ENCODE measurements at regions not wholly inside any gene's neighbourhood (a gene's known extent, or its start where the extent isn't known, plus 50 kb on each side); places are given as distances from the start of the nearest gene placed in this dataset.
"Not testable (repeated sequence)": the region's sequence is repeated elsewhere in the genome, so short reads cannot be mapped to it uniquely, and the experiment has no call there.

DNA sequence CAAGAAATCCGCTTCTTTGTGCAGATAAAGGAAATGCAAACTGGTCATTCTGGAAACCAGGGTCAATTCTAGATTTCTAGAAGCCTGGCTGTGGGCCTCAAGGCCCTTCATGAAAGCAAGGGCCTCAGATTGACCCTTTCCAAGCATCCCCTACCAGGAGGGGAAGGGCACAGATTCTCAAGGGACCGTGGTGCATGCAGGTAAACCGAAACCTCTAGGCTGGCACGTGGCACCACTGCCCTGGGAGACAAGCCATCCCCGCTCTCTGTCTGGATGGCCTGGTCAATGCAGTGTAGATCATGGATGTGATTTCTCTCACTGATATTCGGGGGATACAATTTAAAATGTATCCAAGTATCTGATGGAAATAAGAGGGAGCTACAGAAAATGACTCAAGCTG, 69.4 kb downstream of the TOMM20 start:
- DNase-seq, result no peak

DNA sequence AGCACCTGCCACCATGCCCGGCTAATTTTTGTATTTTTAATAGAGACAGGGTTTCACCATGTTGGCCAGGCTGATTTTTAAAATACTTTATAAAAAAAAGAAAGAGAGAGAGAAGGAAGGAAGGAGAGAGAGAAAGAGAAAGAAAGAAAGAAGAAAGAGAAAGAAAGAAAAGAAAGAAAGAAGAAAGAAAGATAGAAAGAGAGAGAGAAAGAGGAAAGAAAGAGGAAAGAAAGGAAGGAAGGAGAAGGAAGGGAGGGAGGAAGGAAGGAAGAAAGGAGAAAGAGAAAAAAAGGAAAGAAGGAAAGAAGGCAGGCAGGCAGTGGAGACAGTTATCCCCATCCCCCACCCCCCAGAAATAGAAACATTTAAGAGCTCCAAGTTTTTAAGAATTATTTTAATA, 69.9 kb downstream of the TOMM20 start:
- DNase-seq, result no peak

DNA sequence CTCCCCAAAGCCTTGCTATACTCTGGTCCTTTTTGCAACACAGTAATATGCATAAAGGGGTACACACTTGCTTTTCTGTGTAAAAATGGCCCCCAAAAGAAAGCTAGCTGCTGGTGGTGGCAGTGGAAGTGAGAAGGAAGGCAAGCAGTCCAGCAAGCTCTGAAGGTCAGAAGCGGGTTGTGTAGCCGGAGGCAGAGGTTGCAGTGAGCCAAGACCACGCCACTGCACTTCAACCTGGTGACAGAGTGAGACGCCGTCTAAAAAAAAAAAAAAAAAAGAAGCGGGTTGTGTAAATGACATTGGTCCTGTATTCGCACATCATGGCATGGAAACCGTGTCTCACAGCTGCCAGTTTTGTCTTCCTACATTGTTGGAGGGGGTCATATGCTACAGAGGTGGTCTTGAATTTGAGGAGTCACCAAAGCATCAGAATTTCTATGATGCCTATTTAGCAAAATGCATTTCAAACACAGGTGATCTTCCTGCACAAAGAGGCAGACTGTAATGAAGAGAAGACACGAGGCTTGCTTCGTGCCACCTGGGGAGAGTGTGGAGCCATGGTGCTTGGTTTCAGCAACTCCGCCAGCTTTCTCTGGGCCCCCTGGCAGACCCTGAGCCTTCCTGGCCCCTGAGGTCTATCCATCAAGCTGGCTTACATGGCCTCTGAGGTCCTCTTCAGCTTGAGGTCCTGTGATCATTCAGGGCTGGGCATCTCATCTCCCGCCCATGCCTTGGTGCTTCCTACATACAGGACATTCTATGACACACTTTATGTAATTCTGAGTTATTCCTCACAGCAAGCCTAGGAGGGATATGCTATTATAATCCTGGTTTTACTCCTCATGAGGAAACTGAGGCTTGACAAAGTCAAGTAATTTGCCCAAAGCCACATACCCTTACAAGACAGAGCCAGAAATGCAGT, 71.0 kb downstream of the TOMM20 start:
- no peak for DNase-seq

DNA sequence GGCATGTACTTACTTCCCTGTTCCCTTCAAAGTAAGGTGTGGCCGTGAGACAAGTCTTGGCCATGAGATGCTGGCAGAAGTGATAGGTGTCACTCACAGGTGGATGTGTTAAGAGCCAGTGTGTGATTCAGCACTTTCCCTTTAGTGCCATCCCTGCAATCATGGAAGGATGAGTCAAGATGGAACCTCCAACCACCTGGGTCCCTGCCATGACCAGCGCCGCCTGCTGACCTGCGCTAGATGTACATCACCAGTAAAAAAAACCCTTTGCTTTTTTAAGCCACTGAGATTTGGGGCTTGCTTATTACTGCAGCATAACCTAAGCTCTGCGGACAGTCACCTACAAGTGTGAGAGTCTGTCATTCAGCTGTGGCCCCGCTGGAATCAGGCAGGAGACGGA, 71.7 kb downstream of the TOMM20 start:
- DNase-seq, result no peak

DNA sequence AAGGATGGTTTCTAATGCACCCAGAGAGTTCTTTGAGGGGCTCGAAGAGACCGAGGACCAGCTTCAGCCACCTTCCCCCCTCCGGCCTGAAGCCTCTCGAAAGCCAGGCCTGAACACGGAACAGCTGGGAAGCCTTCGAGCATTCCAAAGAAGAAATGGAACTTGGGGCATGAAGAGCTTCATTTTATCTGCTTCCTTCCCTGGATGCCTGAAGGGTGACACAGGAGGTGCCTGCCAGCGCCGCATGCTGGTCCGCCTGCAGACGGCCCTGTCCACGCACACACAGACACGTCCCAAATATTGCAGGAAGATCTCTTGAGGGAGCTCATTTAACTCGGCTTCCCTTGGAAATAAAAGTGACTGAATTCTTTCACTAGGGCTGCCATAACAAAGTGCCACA, 73.7 kb downstream of the TOMM20 start:
- no peak for DNase-seq

DNA sequence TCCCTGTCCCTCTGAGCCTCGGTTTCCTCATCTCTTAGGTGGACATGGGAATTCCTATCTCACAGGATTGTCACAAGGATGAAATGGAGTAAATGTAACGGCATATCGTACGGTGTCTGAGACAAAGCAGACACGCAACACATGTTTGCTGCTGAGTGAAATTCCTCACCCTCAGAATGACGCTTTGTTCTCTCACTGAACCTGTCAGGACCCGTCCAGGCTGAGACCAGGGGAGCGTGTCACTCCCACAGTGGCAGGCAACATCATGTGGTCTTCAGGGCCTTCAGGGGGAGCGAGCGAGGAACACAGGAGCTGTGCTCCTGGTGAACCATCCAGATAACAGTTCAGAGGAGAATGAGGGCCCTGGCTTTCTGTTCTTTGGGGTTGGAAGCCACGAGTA, 74.2 kb downstream of the TOMM20 start:
- no peak for DNase-seq

DNA sequence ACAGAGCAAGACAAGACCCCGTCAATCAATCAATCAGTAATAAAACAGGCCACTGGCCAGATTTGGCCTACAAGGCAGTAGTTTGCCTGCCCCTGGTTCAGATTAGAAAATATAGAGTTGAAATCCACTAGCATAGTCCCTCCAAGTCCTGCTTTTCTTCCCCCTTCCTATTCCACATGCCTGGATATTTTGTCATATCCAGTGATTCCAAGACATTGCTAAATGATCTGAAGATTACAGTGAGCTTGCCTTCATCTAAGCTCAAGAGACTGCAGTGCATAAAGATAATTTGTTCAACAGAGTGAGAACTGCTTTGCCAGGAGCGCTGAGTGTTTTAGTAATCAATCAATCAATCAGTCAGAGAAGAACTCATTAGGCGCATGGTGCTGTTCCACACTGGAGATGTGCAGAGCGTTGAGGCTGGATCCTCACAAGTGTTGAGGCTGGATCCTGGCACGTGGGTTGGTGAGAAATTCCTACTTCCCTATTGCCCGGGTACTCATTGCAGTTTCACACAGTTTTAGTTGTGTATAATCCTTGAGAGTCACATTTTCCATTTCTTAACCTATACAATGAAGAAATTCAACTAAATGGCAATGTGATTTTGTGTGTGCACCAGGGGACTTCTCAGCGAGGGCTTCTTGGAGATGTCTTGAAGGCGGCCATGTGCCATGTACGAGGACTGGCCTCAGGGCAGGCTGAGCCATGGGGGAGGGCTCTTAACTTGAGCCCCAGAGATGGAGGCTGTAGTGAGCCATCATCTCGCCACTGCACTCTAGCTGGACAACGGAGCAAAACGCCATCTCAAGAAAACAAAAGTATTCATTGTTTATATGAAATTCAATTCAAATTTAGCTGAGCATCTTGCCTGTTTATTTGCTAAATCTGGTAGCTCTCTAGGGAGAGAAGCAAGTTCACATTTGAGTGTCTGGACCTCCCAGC, 76.3 kb downstream of the TOMM20 start:
- DNase-seq, result no peak

DNA sequence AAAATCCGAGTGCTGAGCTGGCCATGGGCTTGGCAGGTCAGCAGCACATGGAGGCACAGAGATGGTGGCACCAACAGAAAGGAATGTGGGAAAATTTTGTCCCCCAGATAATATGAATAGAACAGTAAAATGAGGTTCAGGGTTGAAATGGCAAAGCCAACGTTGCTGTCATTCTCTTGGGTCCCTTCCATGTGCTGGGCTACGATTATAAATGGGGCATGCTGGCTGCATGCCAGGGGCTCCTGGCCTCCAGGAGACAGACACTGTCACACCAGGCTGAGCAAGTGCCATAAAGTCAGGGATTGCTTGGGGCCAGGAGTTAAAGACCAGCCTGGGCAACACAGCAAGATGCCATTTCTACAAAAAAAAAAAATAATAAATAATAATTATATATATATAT, 77.1 kb downstream of the TOMM20 start:
- no peak for DNase-seq

DNA sequence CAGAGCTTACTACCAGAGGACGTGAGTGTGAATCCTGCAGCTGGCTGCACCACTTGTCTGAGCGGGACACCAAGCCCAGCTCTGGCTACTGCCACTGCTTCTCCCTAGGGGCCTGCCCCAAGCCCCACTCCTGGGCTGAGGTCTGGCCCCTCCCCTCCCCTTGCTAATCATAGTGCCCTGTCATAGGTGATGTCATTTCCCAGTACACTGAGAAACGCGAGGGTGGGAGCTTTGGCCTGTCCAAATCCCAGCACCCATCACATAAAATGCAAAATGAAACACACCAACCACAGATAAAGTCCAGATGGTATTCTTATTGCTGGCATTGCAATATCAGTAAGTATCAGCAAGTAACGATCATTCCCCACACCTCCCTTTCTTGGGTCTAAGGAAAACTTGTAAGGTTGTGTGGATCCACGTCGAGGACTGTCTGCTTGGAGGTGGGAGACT, 77.7 kb downstream of the TOMM20 start:
- no peak for DNase-seq

DNA sequence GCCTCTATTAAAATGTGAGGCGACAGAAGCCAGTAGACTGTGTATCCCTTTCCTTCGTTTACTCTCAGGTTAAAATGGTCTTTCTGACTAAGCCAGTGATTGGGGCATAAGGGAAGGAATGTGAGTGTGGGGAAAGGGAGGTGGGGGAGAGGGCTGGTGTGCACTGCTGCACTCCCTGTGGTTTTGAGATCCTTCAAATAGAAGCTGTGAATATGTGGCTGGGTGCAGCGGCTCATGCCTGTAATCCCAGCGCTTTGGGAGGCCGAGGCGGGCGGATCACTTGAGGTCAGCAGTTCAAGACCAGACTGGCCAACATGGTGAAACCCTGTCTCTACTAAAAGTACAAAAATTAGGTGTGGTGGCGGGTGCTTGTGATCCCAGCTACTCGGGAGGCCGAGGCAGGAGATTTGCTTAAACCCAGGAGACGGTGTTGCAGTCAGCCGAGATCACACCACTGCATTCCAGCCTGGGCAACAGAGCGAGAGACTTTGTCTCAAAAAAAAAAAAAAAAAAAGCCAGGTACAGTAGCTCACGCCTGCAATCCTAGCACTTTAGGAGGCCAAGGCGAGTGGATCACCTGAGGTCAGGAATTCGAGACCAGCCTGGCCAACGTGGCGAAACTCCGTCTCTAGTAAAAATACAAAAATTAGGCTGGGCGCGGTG, 78.8 kb downstream of the TOMM20 start:
- DNase-seq, result not testable (repeated sequence)

DNA sequence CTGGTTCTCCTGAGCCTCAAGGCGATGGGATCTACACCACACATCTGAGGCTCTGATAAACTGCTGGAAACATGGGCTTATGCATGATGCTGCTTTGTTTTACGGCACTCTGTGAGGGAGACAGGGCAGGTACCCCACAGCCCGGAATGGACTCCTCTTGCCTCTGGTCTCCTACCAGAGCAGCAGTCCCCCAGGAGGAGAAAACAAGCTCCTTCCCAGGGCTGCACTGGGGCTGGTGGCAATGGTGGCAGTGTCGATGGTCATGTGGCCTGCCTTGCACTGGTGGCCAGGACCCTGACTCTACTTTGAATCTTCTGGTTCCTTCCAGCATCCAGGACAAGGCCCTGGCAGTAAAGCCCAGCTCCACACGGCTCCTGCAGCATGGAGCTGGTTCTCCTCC, 79.4 kb downstream of the TOMM20 start:
- no peak for DNase-seq

DNA sequence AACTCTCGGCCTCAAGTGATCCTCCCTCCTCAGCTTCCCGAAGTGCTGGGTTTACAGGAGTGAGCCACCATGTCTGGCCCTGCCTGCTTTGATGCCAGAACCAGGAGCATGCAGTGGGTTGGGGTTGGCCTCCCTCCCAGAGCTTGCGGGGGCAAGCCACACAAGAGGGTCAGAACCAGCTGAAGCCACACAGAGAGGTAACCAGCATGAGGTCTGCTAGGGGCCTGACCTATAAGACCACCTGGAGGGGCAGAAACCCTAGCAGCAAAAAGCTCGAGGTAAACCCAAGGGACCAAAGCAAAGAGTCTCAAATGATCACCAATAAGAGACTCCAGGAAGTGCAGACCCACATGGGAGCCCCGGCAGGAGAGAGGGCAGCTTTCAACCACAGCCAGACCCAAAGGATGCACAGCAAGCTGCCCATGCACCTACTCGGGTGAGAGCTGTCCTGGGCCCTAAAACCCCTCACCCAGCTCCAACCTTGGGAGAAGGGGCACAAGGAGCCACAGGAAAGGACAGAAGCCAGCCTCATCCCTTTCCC, 81.2 kb downstream of the TOMM20 start:
- no peak for DNase-seq

DNA sequence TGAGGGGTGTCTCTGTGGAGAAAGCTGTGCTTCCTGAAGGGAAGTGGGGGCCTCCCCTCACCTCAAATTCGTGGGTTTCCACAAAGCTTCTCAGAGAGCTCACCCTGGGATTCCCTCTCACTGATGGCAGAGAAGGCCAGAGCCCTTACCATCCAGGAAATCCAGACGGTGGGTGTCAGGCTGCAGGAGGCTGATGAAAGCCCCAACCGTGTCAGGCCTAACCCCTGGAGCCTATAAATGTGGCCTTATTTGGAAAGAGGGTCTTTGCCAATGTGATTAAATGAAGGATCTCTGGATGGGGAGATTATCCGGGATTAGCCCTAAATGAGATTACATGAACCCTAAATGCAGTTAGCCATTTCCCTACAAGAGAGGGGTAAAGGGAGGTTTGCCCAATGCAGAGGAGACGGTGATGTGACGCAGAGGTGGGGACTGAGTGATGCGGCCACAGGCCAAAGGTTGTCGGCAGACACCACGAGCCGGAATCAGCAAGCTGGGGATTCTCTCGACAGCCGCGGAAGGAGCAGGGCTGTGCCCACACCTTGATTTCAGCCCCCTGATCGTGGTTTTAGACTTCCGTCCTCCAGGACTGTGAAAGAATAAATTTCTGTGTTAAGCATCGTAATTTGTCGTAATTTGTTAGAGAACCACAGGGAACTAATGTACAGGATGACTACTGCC, 82.6 kb downstream of the TOMM20 start:
- DNase-seq, result no peak

DNA sequence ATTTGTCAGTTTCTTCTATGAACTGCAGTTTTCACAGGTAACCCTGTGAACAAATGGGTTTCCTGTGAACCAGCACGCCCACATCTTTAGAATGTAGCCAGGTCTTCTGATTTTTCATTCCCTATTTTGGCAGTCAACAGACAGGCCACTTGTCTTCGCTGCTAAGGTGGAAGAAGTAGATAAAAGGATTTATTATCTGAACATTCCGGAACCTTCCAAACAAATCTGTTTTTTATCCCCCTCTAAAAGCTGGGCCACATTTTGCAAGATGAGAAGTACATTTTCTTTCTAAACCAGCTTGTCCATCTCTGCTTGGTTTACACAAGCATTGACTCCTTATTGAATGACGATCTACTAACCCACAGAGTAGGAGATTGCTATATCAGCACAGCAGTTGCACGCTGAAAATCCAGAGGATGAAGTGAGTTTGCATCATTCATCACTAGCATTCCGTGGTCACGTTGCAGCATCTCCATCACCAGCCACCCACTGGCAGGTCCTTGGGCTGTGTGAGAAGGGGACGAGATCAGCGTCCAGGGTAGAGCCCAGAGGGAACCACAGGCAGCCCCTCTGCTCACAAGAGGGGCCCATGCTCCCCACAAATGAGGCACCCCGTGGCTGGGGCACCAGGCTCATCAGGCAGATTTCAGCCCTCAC, 83.5 kb downstream of the TOMM20 start:
- no peak for DNase-seq

DNA sequence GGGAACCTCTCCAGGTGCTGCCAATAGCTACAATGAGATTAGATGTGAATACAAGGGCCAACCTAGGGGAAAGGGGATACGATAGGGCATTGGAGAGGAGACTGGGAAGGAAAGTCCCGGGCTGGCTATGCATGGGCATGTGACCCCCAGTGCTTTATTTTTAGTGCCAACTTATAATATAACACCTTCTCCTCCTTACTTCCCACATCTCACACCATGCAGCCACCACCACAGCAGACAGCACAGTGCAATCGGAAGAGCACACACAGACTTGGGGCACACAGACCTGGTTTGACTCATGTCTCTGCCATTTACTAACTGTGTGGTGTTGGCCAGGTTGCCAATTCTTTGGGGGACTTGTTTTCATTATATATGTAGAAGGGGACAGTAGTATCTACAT, 85.4 kb downstream of the TOMM20 start:
- no peak for DNase-seq

DNA sequence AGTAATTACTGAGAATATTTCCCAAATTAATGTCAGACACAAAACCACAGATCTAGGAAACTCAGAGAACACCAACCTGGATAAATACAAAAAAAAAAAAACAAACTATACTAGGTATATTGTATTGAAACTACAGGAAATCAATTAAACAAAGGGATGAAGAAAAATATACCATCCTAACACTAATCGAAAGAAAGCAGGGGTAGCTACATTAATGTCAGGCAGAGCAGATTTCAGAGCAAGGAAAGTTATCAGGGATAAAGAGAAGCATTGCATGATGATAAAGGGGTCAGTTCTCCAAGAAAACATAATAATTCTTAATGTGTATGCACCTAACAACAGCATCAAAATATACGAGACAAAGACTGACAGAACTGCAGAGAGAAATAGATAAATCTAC, 89.9 kb downstream of the TOMM20 start:
- DNase-seq, result no peak

DNA sequence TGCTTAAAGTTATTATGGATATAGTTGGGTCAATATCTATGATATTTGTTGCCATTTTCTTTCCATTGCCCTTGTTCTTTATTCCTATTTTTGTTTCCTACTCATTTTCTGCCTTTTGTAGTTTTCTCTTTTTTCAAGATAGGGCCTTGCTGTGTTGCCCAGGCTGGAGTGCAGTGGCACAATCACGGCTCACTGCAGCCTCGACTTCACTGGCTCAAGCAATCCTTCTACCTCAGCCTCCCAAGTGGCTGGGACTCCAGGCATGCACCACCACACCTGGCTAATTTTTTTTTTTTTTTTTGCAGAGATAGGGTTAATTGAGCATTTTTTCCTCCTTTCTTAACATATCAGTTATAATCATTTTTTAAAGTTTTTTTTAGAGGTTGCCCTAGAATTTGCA, 92.7 kb downstream of the TOMM20 start:
- no peak for DNase-seq

DNA sequence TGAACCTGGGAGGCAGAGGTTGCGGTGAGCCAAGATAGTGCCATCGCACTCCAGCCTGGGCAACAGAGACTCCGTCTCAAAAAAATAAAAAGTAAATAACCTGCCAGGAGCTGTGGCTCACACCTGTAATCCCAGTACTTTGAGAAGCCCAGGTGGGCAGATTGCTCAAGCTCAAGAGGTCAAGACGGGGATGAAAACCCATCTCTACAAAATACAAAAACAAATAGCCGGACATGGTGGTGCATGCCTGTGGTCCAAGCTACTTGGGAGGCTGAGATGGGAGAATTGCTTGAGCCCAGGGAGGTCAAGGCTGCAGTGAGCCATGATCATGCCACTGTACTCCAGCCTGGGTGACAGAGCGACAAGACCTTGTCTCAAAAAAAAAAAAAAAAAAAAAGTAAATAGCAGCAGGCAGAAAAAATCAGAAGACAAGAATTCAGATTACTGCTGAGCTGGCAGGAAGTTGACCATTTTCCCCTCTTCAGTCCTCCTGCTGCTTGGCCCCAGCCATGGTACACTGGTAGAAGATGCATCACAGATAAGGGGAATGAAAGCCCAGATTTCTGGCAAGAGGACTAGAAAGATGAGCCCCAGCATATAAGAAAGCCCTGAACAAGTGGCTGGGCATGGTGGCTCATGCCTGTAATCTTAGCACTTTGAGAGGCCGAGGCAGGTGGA, 97.6 kb downstream of the TOMM20 start:
- no peak for DNase-seq

DNA sequence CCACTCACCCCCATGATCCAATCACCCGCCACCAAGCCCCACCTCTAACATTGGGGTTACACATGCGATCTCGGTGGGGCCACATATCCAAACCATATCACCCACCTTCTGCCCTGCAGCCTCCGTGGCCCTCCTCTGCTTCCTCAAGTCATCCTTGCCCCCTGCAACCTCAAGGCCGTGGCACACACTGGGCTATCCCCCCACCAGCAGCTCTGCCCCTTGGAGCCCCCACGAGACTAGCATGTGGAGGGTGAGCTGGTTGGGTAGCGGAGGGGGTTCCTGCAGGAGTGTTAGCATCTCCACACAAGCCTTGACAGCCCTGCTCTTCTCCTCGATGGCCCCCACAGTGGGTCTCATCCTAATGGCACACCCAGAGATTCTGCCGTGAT, 100.8 kb downstream of the TOMM20 start:
- DNase-seq, result no peak

DNA sequence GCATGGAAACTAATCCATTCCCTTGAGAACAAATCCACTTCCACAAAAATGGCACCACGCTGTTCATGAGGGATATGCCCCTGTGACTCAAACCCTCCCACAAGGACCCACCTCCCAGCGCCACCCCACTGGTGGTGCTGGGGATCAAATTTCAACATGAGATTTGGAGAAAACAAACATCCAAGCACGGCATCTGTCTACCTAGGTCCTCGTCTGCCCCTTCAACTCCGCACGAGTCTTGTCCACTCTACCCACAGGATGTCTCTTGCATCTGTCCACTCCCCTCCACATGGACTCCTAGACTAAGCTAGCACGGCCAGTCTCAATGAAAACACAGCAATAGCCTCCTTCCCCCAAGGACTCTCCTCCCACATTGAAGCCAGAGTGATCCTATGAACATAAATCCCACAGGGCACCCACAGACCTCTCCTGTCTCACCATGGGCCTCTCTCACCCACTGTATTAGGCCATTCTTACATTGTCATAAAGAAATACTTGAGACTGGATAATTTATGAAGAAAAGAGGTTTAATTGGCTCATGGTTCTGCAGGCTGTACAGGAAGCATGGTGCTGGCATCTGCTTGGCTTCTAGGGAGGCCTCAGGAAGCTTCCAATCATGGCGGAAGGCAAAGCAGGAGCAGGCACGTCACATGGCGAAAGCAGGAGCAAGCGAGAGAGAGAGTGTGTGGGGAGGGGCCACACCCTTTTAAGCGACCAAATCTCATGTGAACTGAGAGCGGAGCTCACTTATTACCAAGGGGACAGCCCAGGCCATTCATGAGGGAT, 101.4 kb downstream of the TOMM20 start:
- DNase-seq, result no peak

Measured in CD4-positive, alpha-beta T cell treated with Interleukin-17A for 4 hours (primary cell).